ENCODE measurements at regions not wholly inside any gene's neighbourhood (a gene's known extent, or its start where the extent isn't known, plus 50 kb on each side); places are given as distances from the start of the nearest gene placed in this dataset.
"Not testable (repeated sequence)": the region's sequence is repeated elsewhere in the genome, so short reads cannot be mapped to it uniquely, and the experiment has no call there.

DNA sequence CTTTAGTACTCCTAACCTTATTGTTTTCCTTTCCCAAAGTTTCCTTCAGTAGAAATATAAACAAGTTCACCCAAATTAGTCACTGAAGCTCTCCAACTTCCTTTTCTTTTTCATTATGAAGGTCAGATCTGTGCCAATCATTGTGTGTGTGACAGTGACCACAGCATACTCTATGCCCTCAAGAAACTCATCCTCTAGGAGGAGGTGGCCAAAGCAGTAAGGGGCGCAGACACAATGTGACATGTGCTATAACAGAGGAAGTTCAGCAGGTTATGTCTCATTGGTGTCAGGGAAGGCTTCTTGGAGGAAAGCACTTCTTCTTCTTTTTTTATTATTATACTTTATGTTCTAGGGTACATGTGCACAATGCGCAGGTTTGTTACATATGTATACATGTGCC lies 60.0 kb upstream of the PSME4 start:
- DNase-seq = no peak

DNA sequence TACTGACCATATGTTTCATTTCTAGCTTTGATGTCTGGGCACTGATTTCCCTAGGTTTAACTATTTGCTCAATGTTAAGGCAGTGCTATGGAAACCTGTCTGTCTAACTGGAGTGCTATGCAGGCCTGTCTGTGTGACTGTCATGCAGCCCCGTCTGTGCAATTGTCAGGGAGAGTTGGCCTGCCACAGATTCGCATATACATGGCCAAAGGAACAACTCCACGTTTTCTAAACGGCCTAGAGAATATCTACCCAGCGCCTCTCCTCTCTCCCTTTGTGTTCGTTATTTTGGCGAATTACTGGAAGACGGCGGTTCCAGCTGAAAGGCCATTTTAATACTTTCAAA lies 59.6 kb upstream of the PSME4 start:
- no peak for DNase-seq

DNA sequence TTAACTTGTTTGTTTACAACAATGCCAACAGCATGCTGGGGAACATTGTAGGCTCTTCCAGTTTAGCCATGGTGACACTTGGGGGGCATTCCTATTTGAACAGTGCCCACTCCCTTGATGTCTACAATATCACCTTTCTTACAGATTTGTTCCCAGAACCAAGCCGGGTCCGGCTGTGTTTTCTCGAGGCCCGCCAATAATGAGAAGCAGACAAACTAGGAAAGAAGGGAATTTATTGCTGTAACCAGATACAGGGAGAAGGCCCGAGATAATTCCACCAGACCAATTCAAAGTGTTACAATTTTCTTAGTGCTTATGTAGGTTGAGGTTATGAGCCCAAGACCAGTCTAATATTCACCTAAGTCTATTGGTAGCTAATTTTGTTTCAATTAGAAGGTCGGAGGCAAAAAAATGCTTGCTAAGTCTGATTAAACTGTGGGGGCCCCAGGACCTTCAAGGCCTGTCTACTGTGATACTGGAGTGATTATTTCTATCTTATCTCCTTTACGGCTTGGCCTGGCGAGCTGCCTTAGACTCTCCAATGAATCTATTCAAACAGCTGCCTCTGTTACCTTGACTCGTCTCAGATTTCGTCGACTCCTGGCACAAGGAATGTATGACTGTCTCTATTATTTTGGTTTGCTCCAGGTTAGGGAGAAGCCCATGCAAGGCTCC lies 59.1 kb upstream of the PSME4 start:
- DNase-seq = no peak

DNA sequence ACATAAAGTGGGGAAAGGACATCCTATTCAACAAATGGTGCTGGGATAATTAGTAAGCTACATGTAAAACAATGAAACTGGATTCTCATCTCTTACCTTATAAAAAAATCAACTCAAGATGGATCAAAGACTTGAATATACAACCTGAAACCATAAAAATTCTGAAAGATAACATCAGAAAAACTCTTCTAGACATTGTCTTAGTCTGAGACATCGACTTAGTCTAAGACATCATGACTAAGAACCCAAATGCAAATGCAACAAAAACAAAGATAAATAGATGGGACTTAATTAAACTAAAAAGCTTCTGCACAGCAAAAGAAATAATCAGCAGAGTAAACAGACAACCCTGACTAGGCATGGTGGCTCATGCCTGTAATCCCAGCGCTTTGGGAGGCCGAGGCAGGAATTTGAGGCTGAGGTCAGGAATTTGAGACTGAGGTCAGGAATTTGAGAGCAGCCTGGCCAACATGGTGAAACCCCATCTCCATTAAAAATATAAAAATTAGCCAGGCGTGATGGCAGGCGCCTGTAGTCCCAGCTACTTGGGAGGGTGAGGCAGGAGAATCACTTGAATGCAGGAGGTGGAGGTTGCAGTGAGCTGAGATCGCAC lies 54.8 kb upstream of the PSME4 start:
- DNase-seq = not testable (repeated sequence)

DNA sequence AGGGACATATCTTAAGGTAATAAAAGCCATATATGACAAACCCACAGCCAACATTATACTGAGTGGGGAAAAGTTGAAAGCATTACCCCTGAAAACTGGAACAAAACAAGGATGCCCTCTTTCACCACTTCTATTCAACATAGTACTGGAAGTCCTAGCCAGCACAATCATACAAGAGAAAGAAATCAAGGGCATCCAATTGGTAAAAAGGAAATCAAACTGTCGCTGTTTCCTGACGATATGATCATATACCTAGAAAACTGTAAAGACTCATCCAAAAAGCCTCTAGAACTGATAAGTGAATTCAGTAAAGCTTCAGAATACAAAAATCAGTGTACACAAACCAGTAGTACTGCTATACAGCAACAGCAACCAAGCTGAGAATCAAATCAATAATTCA lies 53.8 kb upstream of the PSME4 start:
- DNase-seq = no peak

DNA sequence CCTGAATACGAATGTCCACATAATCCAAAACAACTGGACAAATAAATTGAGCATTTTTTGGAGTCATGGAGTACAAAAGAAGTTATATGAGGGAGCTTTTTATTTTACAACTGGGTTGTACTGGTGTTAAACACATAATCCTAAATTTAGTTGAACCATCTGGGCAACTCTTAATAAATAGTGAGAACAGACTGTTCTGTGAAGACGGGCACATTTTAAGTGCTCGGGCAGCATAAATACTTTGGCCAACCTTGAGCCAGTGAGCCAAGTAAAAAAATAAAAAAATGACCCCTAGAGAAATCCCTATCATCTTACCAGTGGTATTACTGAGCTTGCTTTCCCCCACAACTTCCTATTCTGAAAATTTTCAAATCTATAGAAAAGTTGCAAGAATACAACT lies 50.9 kb upstream of the PSME4 start:
- no peak for DNase-seq

DNA sequence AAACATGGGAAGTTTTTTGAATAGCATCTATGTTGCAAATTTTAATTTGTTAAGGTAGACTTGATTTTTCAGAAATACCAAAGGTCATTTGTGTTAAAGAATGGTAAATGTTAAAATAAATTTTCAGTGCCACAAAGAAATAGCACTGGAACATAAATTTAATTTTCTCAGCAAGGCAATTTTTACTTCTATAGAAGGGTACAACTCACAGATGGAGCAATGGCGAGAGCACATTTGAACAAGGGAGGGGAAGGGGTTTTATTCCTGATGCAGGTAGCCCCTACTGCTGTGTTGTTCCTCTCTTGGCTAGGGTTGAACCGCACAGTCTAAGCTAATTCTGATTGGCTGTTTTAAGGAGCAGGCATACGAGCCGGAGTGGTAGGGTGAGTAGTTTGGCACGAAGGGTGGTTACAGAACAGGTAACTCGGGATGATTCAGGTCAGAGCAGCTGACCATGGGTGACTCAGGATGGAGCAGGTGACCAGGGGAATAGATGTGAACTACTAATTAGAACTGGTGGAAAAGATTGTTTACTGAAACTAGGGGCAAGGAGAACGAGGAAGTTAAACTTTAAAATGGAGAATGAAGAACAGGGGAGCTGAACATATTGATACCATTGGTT lies 50.1 kb upstream of the PSME4 start:
- DNase-seq = no peak

Measured in HCEC 1CT (cell line).